HepG2 (cell line): ENCODE measurements at regions not wholly inside any gene's neighbourhood (a gene's known extent, or its start where the extent isn't known, plus 50 kb on each side); places are given as distances from the start of the nearest gene placed in this dataset.

ENCODE experiments used
- ADNP ChIP-seq: sonication (generic); formaldehyde crosslinking; IDR thresholded peaks from 2 replicates; pipeline ENCODE4 v1.4.0; 2020; ENCODE audit warnings: missing genetic modification reagents
- BCL6 ChIP-seq: IDR thresholded peaks from 2 replicates; pipeline ENCODE4 v1.6.1; 2016; ENCODE audit warnings: missing genetic modification reagents, missing compliant biosample characterization
- IRX3 ChIP-seq: sonication (generic); formaldehyde crosslinking; IDR thresholded peaks from 2 replicates; pipeline ENCODE4 v1.8.1; 2023; ENCODE audit warnings: mild to moderate bottlenecking, low read depth, missing genetic modification reagents, borderline replicate concordance
- KDM3A ChIP-seq: IDR thresholded peaks from 2 replicates; pipeline ENCODE4 v1.6.1; 2018; ENCODE audit warnings: low read depth, missing compliant biosample characterization
- MBD4 ChIP-seq: IDR thresholded peaks from 2 replicates; pipeline ENCODE4 v1.6.1; 2012; ENCODE audit warnings: low read length, inconsistent platforms, borderline replicate concordance
- NR1H2 ChIP-seq: sonication (generic); formaldehyde crosslinking; IDR thresholded peaks from 2 replicates; pipeline ENCODE4 v1.8.1; 2022; ENCODE audit warnings: low read depth, missing genetic modification reagents, borderline replicate concordance
- STAG1 ChIP-seq: sonication (generic); formaldehyde crosslinking; IDR thresholded peaks from 2 replicates; pipeline ENCODE4 v1.4.0; 2020; ENCODE audit warnings: missing genetic modification reagents
- TRIM24 ChIP-seq: sonication (generic); formaldehyde crosslinking; IDR thresholded peaks from 2 replicates; pipeline ENCODE4 v1.8.0; 2022; ENCODE audit warnings: mild to moderate bottlenecking, missing genetic modification reagents
- YEATS4 ChIP-seq: sonication (generic); formaldehyde crosslinking; IDR thresholded peaks from 2 replicates; pipeline ENCODE4 v1.4.0; 2020; ENCODE audit warnings: missing genetic modification reagents, borderline replicate concordance
- ZFP82 ChIP-seq: sonication (generic); formaldehyde crosslinking; IDR thresholded peaks from 2 replicates; pipeline ENCODE4 v1.5.1; 2020; ENCODE audit warnings: mild to moderate bottlenecking, missing genetic modification reagents, borderline replicate concordance
- TF ChIP-seq, protein P1 (sequence below): sonication (generic); formaldehyde crosslinking; IDR thresholded peaks from 2 replicates; pipeline ENCODE4 v1.4.0; 2020; ENCODE audit warnings: missing genetic modification reagents, borderline replicate concordance
- TF ChIP-seq, protein P2 (sequence below): IDR thresholded peaks from 2 replicates; pipeline ENCODE4 v1.6.1; 2016
- TF ChIP-seq, protein P3 (sequence below): sonication (generic); formaldehyde crosslinking; IDR thresholded peaks from 2 replicates; pipeline ENCODE4 v1.4.0; 2020; ENCODE audit warnings: mild to moderate bottlenecking, missing genetic modification reagents, borderline replicate concordance
- TF ChIP-seq, protein P4 (sequence below): sonication (generic); formaldehyde crosslinking; IDR thresholded peaks from 2 replicates; pipeline ENCODE4 v1.5.1; 2020; ENCODE audit warnings: mild to moderate bottlenecking, missing genetic modification reagents

DNA sequence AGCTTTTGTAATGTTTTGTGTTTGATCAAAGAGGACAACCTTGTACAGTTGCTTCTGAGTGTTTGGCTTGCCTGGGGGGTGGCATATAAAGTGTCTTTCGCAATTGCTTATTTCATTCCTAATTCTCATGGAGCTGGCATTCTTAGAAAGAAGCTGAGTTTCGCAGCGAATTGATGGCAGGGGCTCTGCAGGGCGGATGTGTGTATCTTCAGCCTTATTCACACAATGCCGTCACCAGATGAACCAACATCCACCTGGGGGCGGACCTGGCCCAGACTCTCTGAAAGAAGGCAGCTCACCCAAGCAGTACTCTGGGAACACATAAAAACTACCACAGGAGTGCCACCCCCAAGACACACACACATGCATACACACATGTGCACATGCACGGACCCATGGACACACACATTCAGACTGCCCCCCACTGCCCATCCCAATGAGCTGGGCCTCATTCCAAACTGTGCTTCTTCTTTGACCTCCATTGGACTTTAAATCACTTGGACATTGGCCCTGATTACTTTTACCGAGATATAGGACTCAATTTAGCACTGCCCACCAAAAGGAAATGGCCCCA lies 55.4 kb upstream of the FOXQ1 start (continued):
- TF ChIP-seq, protein P1, sequence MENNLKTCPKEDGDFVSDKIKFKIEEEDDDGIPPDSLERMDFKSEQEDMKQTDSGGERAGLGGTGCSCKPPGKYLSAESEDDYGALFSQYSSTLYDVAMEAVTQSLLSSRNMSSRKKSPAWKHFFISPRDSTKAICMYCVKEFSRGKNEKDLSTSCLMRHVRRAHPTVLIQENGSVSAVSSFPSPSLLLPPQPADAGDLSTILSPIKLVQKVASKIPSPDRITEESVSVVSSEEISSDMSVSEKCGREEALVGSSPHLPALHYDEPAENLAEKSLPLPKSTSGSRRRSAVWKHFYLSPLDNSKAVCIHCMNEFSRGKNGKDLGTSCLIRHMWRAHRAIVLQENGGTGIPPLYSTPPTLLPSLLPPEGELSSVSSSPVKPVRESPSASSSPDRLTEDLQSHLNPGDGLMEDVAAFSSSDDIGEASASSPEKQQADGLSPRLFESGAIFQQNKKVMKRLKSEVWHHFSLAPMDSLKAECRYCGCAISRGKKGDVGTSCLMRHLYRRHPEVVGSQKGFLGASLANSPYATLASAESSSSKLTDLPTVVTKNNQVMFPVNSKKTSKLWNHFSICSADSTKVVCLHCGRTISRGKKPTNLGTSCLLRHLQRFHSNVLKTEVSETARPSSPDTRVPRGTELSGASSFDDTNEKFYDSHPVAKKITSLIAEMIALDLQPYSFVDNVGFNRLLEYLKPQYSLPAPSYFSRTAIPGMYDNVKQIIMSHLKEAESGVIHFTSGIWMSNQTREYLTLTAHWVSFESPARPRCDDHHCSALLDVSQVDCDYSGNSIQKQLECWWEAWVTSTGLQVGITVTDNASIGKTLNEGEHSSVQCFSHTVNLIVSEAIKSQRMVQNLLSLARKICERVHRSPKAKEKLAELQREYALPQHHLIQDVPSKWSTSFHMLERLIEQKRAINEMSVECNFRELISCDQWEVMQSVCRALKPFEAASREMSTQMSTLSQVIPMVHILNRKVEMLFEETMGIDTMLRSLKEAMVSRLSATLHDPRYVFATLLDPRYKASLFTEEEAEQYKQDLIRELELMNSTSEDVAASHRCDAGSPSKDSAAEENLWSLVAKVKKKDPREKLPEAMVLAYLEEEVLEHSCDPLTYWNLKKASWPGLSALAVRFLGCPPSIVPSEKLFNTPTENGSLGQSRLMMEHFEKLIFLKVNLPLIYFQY: no peak
- TF ChIP-seq KDM3A (CRISPR knock-in tag) (no peak), NR1H2 (CRISPR knock-in tag) (no peak), ADNP (CRISPR knock-in tag) (no peak), IRX3 (no peak), MBD4 (no peak), YEATS4 (CRISPR knock-in tag) (no peak), TRIM24 (CRISPR knock-in tag) (no peak), ZFP82 (no peak), BCL6 (CRISPR knock-in tag) (0 out of 2 replicates have a peak, but pooled peaks have one; percentile 25), STAG1 (CRISPR knock-in tag) (0 out of 2 replicates have a peak, but pooled peaks have one; percentile 7)
- TF ChIP-seq, protein P2, sequence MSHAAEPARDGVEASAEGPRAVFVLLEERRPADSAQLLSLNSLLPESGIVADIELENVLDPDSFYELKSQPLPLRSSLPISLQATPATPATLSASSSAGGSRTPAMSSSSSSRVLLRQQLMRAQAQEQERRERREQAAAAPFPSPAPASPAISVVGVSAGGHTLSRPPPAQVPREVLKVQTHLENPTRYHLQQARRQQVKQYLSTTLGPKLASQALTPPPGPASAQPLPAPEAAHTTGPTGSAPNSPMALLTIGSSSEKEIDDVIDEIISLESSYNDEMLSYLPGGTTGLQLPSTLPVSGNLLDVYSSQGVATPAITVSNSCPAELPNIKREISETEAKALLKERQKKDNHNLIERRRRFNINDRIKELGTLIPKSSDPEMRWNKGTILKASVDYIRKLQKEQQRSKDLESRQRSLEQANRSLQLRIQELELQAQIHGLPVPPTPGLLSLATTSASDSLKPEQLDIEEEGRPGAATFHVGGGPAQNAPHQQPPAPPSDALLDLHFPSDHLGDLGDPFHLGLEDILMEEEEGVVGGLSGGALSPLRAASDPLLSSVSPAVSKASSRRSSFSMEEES: no peak
- TF ChIP-seq, protein P3, sequence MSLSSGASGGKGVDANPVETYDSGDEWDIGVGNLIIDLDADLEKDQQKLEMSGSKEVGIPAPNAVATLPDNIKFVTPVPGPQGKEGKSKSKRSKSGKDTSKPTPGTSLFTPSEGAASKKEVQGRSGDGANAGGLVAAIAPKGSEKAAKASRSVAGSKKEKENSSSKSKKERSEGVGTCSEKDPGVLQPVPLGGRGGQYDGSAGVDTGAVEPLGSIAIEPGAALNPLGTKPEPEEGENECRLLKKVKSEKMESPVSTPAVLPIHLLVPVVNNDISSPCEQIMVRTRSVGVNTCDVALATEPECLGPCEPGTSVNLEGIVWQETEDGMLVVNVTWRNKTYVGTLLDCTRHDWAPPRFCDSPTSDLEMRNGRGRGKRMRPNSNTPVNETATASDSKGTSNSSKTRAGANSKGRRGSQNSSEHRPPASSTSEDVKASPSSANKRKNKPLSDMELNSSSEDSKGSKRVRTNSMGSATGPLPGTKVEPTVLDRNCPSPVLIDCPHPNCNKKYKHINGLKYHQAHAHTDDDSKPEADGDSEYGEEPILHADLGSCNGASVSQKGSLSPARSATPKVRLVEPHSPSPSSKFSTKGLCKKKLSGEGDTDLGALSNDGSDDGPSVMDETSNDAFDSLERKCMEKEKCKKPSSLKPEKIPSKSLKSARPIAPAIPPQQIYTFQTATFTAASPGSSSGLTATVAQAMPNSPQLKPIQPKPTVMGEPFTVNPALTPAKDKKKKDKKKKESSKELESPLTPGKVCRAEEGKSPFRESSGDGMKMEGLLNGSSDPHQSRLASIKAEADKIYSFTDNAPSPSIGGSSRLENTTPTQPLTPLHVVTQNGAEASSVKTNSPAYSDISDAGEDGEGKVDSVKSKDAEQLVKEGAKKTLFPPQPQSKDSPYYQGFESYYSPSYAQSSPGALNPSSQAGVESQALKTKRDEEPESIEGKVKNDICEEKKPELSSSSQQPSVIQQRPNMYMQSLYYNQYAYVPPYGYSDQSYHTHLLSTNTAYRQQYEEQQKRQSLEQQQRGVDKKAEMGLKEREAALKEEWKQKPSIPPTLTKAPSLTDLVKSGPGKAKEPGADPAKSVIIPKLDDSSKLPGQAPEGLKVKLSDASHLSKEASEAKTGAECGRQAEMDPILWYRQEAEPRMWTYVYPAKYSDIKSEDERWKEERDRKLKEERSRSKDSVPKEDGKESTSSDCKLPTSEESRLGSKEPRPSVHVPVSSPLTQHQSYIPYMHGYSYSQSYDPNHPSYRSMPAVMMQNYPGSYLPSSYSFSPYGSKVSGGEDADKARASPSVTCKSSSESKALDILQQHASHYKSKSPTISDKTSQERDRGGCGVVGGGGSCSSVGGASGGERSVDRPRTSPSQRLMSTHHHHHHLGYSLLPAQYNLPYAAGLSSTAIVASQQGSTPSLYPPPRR (CRISPR knock-in tag): no peak
- TF ChIP-seq, protein P4, sequence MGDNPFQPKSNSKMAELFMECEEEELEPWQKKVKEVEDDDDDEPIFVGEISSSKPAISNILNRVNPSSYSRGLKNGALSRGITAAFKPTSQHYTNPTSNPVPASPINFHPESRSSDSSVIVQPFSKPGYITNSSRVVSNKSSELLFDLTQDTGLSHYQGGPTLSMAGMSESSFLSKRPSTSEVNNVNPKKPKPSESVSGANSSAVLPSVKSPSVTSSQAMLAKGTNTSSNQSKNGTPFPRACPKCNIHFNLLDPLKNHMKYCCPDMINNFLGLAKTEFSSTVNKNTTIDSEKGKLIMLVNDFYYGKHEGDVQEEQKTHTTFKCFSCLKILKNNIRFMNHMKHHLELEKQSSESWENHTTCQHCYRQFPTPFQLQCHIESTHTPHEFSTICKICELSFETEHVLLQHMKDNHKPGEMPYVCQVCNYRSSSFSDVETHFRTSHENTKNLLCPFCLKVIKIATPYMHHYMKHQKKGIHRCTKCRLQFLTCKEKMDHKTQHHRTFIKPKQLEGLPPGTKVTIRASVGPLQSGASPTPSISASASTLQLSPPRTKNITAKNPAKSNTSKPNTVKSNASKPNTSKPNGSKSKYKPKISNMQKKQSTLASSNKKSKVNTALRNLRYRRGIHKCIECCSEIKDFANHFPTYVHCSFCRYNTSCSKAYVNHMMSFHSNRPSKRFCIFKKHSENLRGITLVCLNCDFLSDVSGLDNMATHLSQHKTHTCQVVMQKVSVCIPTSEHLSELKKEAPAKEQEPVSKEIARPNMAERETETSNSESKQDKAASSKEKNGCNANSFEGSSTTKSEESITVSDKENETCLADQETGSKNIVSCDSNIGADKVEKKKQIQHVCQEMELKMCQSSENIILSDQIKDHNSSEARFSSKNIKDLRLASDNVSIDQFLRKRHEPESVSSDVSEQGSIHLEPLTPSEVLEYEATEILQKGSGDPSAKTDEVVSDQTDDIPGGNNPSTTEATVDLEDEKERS: no peak
